Stimulated activated naive B cell treated with anti-CD40 and anti-IgM and Interleukin-4, amounts not matched to agents 10 μg/mL and 1 μg/mL and 100 μg/mL, for 72 hours (primary cell): ENCODE measurements at regions not wholly inside any gene's neighbourhood (a gene's known extent, or its start where the extent isn't known, plus 50 kb on each side); places are given as distances from the start of the nearest gene placed in this dataset.

Experiments used
- ATAC-seq, 2 donors: fragments of 150-1000 bp; cut with Tn5 transposase; replicated peaks; 2 replicates each; pipeline ENCODE4 v1.10.0; 2021; ENCODE audit warnings: moderate library complexity in 1 of 2
- DNase-seq: peaks from one replicate; pipeline ENCODE4 v3.0.0; 2021
- H3K27ac Mint-ChIP-seq: one replicate; pipeline ENCODE4 v1.8.0; 2022; ENCODE audit warnings: mild to moderate bottlenecking, mixed read lengths
- H3K27me3 Mint-ChIP-seq, 2 donors: one replicate each; pipeline ENCODE4 v1.8.0; 2022; ENCODE audit warnings: mixed read lengths in 2 of 2
- H3K36me3 Mint-ChIP-seq, 2 donors: one replicate each; pipeline ENCODE4 v1.8.0; 2022; ENCODE audit warnings: mixed read lengths in 2 of 2, mild to moderate bottlenecking in 1 of 2
- H3K4me1 Mint-ChIP-seq, 2 donors: one replicate each; pipeline ENCODE4 v1.8.0; 2022; ENCODE audit warnings: mixed read lengths in 2 of 2, mild to moderate bottlenecking in 1 of 2
- H3K4me3 Mint-ChIP-seq, 2 donors: one replicate each; pipeline ENCODE4 v1.8.0; 2022; ENCODE audit warnings: mild to moderate bottlenecking in 2 of 2, mixed read lengths in 2 of 2, moderate library complexity in 1 of 2
- H3K9me3 Mint-ChIP-seq, 2 donors: one replicate each; pipeline ENCODE4 v1.8.0; 2022; ENCODE audit warnings: mixed read lengths in 2 of 2, mild to moderate bottlenecking in 1 of 2

GRCh38 chr5:124481419-124481818 lies 265.0 kb downstream of the ZNF608 start:
- no peak overlapping the region for H3K27ac Mint-ChIP-seq
- DNase-seq: no peak
- H3K36me3 Mint-ChIP-seq: no peaks in the 10 kb centered on the region
- H3K27me3 Mint-ChIP-seq: no peaks in the 10 kb centered on the region
- no peak for ATAC-seq
- no peaks in the 10 kb centered on the region for H3K4me1 Mint-ChIP-seq
- H3K9me3 Mint-ChIP-seq: peaks cover 0 to 5% of the 10 kb centered on the region in 2 donors
- H3K4me3 Mint-ChIP-seq: no peak overlapping the region

- no peaks in the 10 kb centered on the region for H3K36me3 Mint-ChIP-seq
- no peaks in the 10 kb centered on the region for H3K4me1 Mint-ChIP-seq
These were observed 265.5 kb downstream of the ZNF608 start for GRCh38 chr5:124480964-124481363.

DNA sequence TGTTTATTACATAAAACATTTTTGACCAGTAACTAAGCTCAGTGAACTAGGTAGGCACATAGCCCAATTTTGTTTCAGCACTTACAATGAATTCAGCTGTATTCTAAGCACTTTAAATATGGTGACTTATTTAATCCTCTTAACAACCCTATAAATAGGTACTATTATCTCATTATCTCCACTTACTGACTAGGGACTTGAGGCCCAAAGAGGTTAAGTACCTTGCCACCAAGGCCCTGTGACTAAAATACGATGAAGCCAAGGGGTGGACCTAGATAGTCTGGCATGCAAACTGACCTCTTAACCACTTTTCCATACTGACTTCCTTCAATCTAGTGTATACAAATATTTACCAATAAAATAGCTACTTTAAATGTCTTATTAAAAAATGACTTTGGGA lies 266.4 kb downstream of the ZNF608 start:
- H3K9me3 Mint-ChIP-seq: peaks cover 0 to 2% of the 10 kb centered on the region in 2 donors
- H3K4me1 Mint-ChIP-seq: no peaks in the 10 kb centered on the region
- H3K4me3 Mint-ChIP-seq: no peak overlapping the region
- no peak overlapping the region for H3K27ac Mint-ChIP-seq
- DNase-seq: no peak
- no peak for ATAC-seq
- H3K27me3 Mint-ChIP-seq: no peaks in the 10 kb centered on the region
- no peaks in the 10 kb centered on the region for H3K36me3 Mint-ChIP-seq

More at GRCh38 chr5:124480964-124481363, 265.5 kb downstream of the ZNF608 start:
- no peaks in the 10 kb centered on the region for H3K27me3 Mint-ChIP-seq
- no peak overlapping the region for H3K4me3 Mint-ChIP-seq
- H3K27ac Mint-ChIP-seq: no peak overlapping the region
- H3K9me3 Mint-ChIP-seq: peaks cover 0 to 5% of the 10 kb centered on the region in 2 donors
- DNase-seq (no peak), ATAC-seq (no peak)

DNA sequence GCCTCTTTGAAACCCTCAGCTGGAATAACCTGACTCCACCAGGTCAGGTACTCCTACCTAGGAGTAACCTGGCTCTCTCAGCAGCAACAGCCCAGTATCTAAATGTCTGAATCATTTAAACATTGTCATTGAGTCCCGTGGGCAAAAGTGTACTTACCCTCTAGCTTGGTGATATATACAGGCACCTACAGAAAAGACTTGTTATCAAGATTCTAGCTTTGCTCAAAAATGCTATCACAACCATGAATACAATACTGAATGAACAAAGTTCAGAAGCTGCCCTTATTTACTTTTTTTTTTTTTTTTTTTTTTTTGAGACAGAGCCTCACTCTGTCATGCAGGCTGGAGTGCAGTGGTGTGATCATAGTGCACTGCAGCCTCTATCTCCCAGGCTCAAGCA lies 268.2 kb downstream of the ZNF608 start:
- Mint-ChIP-seq H3K27me3 (no peaks in the 10 kb centered on the region), H3K4me1 (no peaks in the 10 kb centered on the region), H3K9me3 (peaks cover 0 to 2% of the 10 kb centered on the region in 2 donors), H3K27ac (no peak overlapping the region), H3K36me3 (no peaks in the 10 kb centered on the region), H3K4me3 (no peak overlapping the region)
- DNase-seq (no peak), ATAC-seq (no peak)

GRCh38 chr5:124477577-124477976 lies 268.9 kb downstream of the ZNF608 start:
- no peaks in the 10 kb centered on the region for H3K4me1 Mint-ChIP-seq
- DNase-seq (no peak), ATAC-seq (no peak)
- no peak overlapping the region for H3K27ac Mint-ChIP-seq
- H3K27me3 Mint-ChIP-seq: no peaks in the 10 kb centered on the region
- H3K36me3 Mint-ChIP-seq: no peaks in the 10 kb centered on the region
- peaks cover 0 to 1% of the 10 kb centered on the region in 2 donors for H3K9me3 Mint-ChIP-seq
- no peak overlapping the region for H3K4me3 Mint-ChIP-seq

GRCh38 chr5:124477062-124477461 lies 269.4 kb downstream of the ZNF608 start:
- Mint-ChIP-seq H3K9me3 (peaks cover 0 to 2% of the 10 kb centered on the region in 2 donors), H3K4me1 (no peaks in the 10 kb centered on the region), H3K27me3 (no peaks in the 10 kb centered on the region), H3K27ac (no peak overlapping the region), H3K36me3 (no peaks in the 10 kb centered on the region), H3K4me3 (no peak overlapping the region)
- DNase-seq: no peak
- no peak for ATAC-seq

DNA sequence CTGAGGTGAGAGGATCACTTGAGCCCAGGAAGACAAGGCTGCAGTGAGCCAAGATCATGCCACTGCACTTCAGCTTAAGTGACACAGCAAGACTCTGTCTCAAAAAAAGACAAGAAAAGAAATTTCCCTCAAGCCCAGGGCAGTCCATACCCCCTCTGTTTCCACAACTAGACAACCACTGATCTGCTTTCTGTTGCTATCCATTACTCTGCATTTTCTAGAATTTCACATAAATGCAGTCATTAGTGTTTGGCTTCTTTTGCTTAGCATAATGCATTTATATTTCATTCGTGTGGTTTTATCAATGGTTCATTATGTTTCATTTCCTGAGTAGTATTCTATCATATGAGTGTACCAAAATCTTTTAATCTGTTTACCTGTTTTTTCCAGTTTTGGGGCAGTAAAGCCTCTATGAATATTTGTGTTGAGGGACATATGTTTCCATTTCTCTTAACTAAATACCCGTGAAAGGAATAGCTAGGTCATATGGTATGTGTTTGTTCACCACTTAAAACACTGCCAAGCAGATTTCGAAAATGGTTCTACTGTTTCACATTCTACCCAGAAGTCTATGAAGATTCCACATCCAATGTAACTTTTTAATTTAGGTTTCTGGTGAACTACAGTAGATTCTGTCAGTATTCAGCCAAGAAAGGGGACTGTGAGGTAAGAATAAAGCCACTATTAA lies 271.8 kb downstream of the ZNF608 start:
- Mint-ChIP-seq H3K9me3 (peaks cover 0 to 3% of the 10 kb centered on the region in 2 donors), H3K4me1 (no peaks in the 10 kb centered on the region), H3K27me3 (no peaks in the 10 kb centered on the region), H3K4me3 (no peak overlapping the region), H3K27ac (no peak overlapping the region), H3K36me3 (no peaks in the 10 kb centered on the region)
- ATAC-seq (no peak), DNase-seq (no peak)

DNA sequence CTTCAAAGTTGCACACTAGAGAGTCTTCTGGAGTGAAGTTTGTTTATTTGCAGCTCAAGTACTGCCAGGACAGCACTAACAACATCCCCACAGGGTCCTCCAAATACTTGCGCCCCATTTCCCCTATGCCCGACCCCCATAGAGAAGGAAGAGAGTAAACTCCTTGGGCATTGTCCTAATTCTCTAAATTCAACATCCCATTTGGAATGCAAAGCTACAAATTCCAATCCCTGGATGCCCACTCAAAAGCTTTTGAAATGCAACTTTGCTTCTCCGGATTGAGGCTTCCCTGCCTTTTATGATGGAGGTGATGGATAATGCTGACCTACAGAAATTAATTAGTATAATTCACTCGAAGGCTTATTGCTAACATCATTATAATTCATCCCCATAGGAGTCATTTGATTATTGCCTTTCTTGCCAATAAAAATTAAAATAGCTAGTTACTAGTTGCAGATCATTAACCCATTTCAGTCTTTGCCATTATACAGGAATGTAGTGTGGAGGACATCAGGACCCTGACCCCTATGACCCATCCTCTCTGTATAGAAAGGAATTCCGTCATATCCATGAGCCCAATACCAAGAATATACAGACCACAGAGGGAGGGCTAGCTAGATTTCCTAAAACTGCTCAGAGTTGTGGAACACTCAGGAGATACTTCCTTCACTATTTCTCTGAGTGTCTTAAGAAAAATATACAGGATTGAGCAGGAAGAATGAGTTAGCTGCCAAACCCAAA lies 277.6 kb downstream of the ZNF608 start:
- Mint-ChIP-seq H3K27me3 (no peaks in the 10 kb centered on the region), H3K4me3 (no peak overlapping the region), H3K9me3 (peaks cover 0 to 3% of the 10 kb centered on the region in 2 donors), H3K27ac (no peak overlapping the region), H3K4me1 (no peaks in the 10 kb centered on the region), H3K36me3 (no peaks in the 10 kb centered on the region)
- DNase-seq (no peak), ATAC-seq (no peak)

DNA sequence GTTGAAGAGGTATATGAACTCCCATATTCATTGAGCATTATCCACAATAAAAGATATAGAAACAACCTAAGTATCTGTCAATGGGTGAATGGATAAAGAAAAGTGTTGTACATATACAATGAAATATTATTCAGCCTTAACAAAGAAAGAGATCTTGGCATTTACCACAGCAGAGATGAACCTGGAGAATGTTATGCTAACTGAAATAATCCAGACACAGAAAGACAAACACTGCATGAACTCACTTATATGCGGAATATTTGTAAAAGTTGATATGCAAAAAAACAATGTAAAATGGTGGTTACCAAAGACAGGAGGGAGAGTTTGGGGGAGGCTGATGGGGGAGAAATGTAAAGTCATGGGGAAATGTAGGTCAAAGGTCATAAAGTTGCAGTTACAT lies 278.7 kb downstream of the ZNF608 start:
- H3K4me3 Mint-ChIP-seq: no peak overlapping the region
- peaks cover 3 to 6% of the 10 kb centered on the region in 2 donors for H3K9me3 Mint-ChIP-seq

GRCh38 chr5:124466011-124466410 lies 280.4 kb downstream of the ZNF608 start:
- Mint-ChIP-seq H3K4me3 (no peak overlapping the region), H3K27me3 (peaks cover 0 to 5% of the 10 kb centered on the region in 2 donors), H3K36me3 (peaks cover 0 to 4% of the 10 kb centered on the region in 2 donors), H3K4me1 (no peaks in the 10 kb centered on the region), H3K9me3 (peaks cover 1 to 6% of the 10 kb centered on the region in 2 donors), H3K27ac (no peak overlapping the region)
- no peak for DNase-seq
- no peak for ATAC-seq

More for the DNA sequence above, 278.7 kb downstream of the ZNF608 start:
- Mint-ChIP-seq H3K36me3 (no peaks in the 10 kb centered on the region), H3K4me1 (no peaks in the 10 kb centered on the region), H3K27ac (no peak overlapping the region), H3K27me3 (peaks cover 0 to 5% of the 10 kb centered on the region in 2 donors)
- ATAC-seq (no peak), DNase-seq (no peak)

GRCh38 chr5:124463851-124464250 lies 282.6 kb downstream of the ZNF608 start:
- H3K27me3 Mint-ChIP-seq: peaks cover 0 to 5% of the 10 kb centered on the region in 2 donors
- no peak overlapping the region for H3K4me3 Mint-ChIP-seq
- peaks cover 15 to 20% of the 10 kb centered on the region in 2 donors for H3K36me3 Mint-ChIP-seq
- no peak overlapping the region for H3K27ac Mint-ChIP-seq
- peaks cover 4 to 7% of the 10 kb centered on the region in 2 donors for H3K4me1 Mint-ChIP-seq
- no peak for DNase-seq
- H3K9me3 Mint-ChIP-seq: peaks cover 16 to 20% of the 10 kb centered on the region in 2 donors
- no peak for ATAC-seq

GRCh38 chr5:124462751-124463150 lies 283.7 kb downstream of the ZNF608 start:
- H3K4me1 Mint-ChIP-seq: peaks cover 4 to 13% of the 10 kb centered on the region in 2 donors
- H3K4me3 Mint-ChIP-seq: no peak overlapping the region
- peaks cover 15 to 20% of the 10 kb centered on the region in 2 donors for H3K36me3 Mint-ChIP-seq
- no peak for ATAC-seq
- no peak for DNase-seq
- no peak overlapping the region for H3K27ac Mint-ChIP-seq
- H3K9me3 Mint-ChIP-seq: peaks cover 16 to 20% of the 10 kb centered on the region in 2 donors
- H3K27me3 Mint-ChIP-seq: peaks cover 0 to 5% of the 10 kb centered on the region in 2 donors

DNA sequence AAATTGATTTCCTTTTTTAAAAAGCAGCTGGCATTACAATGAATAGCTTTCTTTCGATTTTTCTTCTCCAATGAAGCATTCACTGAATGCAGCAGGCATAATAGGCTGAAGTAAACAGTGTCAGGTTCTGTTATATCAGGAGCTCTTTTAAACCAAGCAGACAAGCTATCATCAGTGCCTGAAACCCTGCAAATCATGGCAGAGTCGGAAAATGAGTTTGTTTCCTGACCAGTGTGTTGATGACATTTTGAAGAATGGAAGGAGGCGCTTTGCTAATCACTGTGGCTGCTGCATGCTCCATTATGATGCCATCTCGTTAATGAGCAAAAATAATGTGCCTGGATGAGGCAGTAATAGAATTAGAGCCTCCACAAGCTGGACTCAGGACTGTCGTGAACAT lies 284.5 kb downstream of the ZNF608 start:
- H3K27me3 Mint-ChIP-seq: peaks cover 0 to 5% of the 10 kb centered on the region in 2 donors
- H3K9me3 Mint-ChIP-seq: peaks cover 16 to 20% of the 10 kb centered on the region in 2 donors
- H3K27ac Mint-ChIP-seq: no peak overlapping the region
- DNase-seq: no peak
- H3K36me3 Mint-ChIP-seq: peaks cover 15 to 20% of the 10 kb centered on the region in 2 donors
- ATAC-seq: no peak
- H3K4me1 Mint-ChIP-seq: peaks cover 4 to 13% of the 10 kb centered on the region in 2 donors
- H3K4me3 Mint-ChIP-seq: no peak overlapping the region

DNA sequence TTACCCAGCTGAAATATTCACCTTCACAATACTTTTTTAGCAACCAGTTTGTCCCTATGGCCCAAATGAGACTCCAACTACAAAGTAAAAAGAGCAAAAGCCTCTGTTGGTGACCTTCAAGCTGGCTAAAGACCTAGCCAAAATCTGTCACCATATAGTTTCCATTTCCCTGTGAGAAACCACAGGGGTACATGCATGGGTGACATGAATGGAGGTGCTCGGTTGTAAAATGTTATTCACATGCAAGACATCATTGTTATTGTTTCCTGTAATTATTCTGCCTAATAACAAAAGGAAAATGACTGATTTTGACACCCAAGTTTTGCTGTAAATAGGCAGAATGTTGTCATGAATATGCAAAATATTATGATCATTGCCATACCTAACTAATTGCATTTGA lies 285.3 kb downstream of the ZNF608 start:
- Mint-ChIP-seq H3K36me3 (peaks cover 15 to 20% of the 10 kb centered on the region in 2 donors), H3K9me3 (peaks cover 16 to 20% of the 10 kb centered on the region in 2 donors), H3K27me3 (peaks cover 0 to 5% of the 10 kb centered on the region in 2 donors), H3K4me1 (peaks cover 4 to 13% of the 10 kb centered on the region in 2 donors), H3K4me3 (no peak overlapping the region), H3K27ac (no peak overlapping the region)
- peak; percentile 68 to 98 for ATAC-seq
- no peak for DNase-seq

DNA sequence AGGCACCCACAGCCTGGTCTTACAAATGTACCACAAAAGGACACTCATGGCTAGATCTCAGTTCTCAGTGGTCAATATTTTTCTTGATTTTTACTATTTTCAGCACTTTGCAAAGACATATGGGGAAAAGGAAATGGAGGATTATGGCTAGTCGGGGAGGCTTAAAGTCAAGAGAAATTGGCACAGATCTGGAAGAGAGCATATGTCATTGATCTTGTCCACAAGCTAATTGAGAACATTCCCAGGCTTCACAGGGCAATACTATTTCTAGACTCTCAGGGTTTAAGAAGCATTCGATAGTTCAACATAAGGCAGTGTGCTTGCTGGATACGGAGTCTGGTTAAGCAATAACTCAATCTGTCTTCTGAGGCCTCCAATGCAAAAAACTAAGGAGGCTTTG lies 285.8 kb downstream of the ZNF608 start:
- Mint-ChIP-seq H3K9me3 (peaks cover 17 to 20% of the 10 kb centered on the region in 2 donors), H3K27ac (peak overlapping the region; percentile 16), H3K27me3 (peaks cover 0 to 5% of the 10 kb centered on the region in 2 donors), H3K4me3 (no peak overlapping the region), H3K36me3 (peaks cover 15 to 22% of the 10 kb centered on the region in 2 donors), H3K4me1 (peaks cover 6 to 15% of the 10 kb centered on the region in 2 donors)
- ATAC-seq (no peak), DNase-seq (no peak)
